ENCODE measurements at regions not wholly inside any gene's neighbourhood (a gene's known extent, or its start where the extent isn't known, plus 50 kb on each side); places are given as distances from the start of the nearest gene placed in this dataset.

DNA sequence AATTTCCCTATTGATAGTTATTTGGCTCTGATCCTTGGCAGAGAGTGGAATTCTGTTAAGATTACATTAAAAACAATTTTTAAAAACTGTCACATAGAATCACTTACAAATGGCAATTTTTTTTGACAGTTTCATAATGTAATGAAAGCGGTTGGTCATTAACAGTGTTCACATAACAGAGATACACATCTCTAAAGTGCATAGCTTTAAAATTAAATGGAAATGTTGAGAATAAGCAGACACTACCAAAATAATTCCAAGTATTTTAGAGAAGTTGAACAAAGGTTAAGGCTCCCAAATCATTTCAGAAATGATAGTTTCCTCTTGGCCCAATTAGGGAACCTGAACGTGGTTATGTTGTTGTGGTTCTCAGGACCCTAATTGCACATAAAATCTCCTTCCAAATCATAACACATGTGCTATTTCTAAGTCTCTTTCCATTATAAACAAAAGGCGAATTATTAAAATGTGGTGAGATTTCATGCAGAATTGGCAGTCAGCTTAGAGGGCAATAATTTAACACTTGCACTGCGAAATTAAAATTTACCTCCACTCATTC lies 528.9 kb upstream of the FZD8 start:
- TF ChIP-seq SUZ12 (IDR thresholded peaks at IDR 0.05; ENCODE audit: extremely low read depth, insufficient read depth, insufficient read length) (no peak), YY1 (IDR thresholded peaks at IDR 0.05; ENCODE audit: insufficient read depth, insufficient read length) (no peak), ZNF274 (IDR thresholded peaks at IDR 0.05; ENCODE audit: low read depth, low read length) (no peak)

Data from NT2/D1 (cell line).